Prostate gland (tissue), 2 donors: ENCODE measurements at regions not wholly inside any gene's neighbourhood (a gene's known extent, or its start where the extent isn't known, plus 50 kb on each side); places are given as distances from the start of the nearest gene placed in this dataset.

Experiments used
- DNase-seq: peaks from one replicate; pipeline ENCODE4 v3.0.0-alpha.2; 2019; ENCODE audit warnings: low spot score
- H3K27ac ChIP-seq, 2 donors: fragments of 200-600 bp; sonication (generic); 2 replicates each; pipeline ENCODE4 v1.5.1; 2017 to 2019
- H3K27me3 ChIP-seq: fragments of 200-600 bp; sonication (generic); replicated peaks from 2 replicates; pipeline ENCODE4 v1.5.1; 2019; ENCODE audit not compliant: insufficient read depth
- H3K36me3 ChIP-seq, 2 donors: fragments of 200-600 bp; sonication (generic); 1 replicate in 1 of 2; 2 replicates in 1 of 2; pipeline versions ENCODE4 v1.5.1 to v1.8.1; 2017 to 2019
- H3K4me1 ChIP-seq: fragments of 200-600 bp; sonication (generic); replicated peaks from 2 replicates; pipeline ENCODE4 v1.5.1; 2019
- H3K4me3 ChIP-seq, 2 donors: fragments of 200-600 bp; sonication (generic); 2 replicates each; pipeline ENCODE4 v1.5.1; 2017 to 2019
- H3K9me3 ChIP-seq: fragments of 200-600 bp; sonication (generic); 2 replicates; pipeline ENCODE4 v1.5.1; 2017
- POLR2A ChIP-seq: fragments of 450-650 bp; IDR thresholded peaks from one replicate; pipeline ENCODE4 v1.6.1; 2016; ENCODE audit warnings: antibody characterized with exemption, mild to moderate bottlenecking
- POLR2AphosphoS5 ChIP-seq: sonication (generic); formaldehyde crosslinking; IDR thresholded peaks from one replicate; pipeline ENCODE4 v1.6.1; 2017; ENCODE audit warnings: antibody characterized with exemption
- WGBS: methylation state at CpG from one replicate; pipeline ENCODE4 v1.1.5; 2018; 5-methylcytosine and 5-hydroxymethylcytosine counted together
- intact Hi-C: fragments of 100-400 bp; cut with DNase I; formaldehyde crosslinking; loops from one replicate; pipeline ENCODE4 v1.14.2; 2022
- TF ChIP-seq, protein P1 (sequence below), 4 experiments: fragments of 200-600 bp in 2 of 4; fragments of 450-650 bp in 2 of 4; sonication (generic) in 2 of 4; IDR thresholded peaks; 1 replicate in 3 of 4; 2 replicates in 1 of 4; pipeline ENCODE4 v1.5.1; 2016 to 2019; ENCODE audit warnings: antibody characterized with exemption in 4 of 4, mild to moderate bottlenecking in 2 of 4, moderate library complexity in 2 of 4

DNA sequence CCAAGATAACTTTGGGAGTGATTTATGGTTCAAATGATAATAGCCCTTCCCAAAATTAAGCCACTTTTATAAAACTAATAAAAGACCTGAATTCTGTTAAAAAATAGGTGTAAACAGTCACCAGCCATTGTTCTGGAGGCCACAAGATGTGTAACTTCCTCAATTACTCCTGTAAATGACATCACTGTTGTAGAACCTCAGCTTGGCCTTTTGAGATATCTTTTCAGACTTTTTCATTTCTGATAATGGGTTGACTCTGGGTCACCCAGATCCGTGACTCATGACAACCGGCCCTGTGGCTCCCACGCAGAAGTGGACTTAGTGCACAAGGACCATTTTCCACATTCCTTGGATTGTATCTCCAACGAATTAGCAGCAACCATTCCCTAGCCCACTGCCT is 106.6 kb downstream of the DKK1 start:
- no peak for DNase-seq
- Histone ChIP-seq H3K27ac (no peak overlapping the region), H3K4me1 (no peaks in the 10 kb centered on the region), H3K4me3 (no peak overlapping the region), H3K9me3 (no peaks in the 10 kb centered on the region), H3K36me3 (no peaks in the 10 kb centered on the region), H3K27me3 (no peaks in the 10 kb centered on the region)
- TF ChIP-seq POLR2AphosphoS5: no peak
- TF ChIP-seq, protein P1, sequence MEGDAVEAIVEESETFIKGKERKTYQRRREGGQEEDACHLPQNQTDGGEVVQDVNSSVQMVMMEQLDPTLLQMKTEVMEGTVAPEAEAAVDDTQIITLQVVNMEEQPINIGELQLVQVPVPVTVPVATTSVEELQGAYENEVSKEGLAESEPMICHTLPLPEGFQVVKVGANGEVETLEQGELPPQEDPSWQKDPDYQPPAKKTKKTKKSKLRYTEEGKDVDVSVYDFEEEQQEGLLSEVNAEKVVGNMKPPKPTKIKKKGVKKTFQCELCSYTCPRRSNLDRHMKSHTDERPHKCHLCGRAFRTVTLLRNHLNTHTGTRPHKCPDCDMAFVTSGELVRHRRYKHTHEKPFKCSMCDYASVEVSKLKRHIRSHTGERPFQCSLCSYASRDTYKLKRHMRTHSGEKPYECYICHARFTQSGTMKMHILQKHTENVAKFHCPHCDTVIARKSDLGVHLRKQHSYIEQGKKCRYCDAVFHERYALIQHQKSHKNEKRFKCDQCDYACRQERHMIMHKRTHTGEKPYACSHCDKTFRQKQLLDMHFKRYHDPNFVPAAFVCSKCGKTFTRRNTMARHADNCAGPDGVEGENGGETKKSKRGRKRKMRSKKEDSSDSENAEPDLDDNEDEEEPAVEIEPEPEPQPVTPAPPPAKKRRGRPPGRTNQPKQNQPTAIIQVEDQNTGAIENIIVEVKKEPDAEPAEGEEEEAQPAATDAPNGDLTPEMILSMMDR (IDR thresholded peaks at IDR 0.05): no peak
- no peak for TF ChIP-seq POLR2A
- intact Hi-C loops: no loop called here
- WGBS: 89% methylated on average over 4 of the region's 4 CpGs

DNA sequence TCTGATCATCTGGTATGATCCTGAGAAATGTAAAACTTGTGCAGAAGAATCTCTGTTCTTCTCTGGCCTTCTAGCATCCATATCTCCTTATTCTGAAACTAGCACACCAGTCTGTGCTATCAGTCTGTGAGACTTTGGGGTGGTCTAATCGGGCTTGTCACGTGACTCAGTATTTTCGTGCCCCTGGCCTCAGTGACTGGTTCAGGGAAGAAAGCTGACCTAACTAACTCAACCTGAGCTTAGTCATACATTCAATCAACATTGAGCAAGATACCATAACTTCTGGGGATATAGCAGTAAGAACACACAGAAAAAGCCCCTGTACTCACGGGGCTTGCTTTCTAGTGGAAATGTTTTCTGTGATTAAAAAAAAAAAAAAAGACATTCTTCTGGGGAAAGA is 109.3 kb downstream of the DKK1 start:
- intact Hi-C loops: no loop called here
- Histone ChIP-seq H3K4me1 (no peaks in the 10 kb centered on the region), H3K4me3 (no peak overlapping the region), H3K36me3 (no peaks in the 10 kb centered on the region), H3K27ac (no peak overlapping the region), H3K9me3 (no peaks in the 10 kb centered on the region), H3K27me3 (no peaks in the 10 kb centered on the region)
- WGBS: 91% methylated on average over 4 of the region's 4 CpGs
- no peak for DNase-seq
- TF ChIP-seq POLR2AphosphoS5: no peak
- TF ChIP-seq POLR2A: no peak
- TF ChIP-seq, protein P1 (IDR thresholded peaks at IDR 0.05): no peak

DNA sequence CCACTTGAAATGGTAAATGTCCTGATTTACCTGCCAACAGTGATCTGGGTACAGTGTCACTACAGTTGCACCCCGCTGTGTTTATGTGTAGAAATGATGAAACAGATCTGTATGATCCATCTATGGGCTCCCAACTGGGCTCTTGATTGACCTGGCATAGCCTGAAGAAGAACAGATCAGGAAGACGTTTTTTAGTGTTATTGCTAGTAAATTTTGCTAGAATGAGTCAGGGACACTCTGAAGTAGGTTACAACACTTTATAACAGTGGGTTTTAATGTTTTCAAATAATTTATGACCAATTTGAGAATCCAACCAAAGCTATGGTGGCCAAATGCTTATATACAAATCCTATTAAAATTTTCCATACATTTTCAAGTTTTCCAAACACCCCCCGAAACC is 110.3 kb downstream of the DKK1 start:
- DNase-seq: no peak
- intact Hi-C loops: no loop called here
- H3K27me3 ChIP-seq: no peaks in the 10 kb centered on the region
- H3K4me3 ChIP-seq: no peak overlapping the region
- no peak overlapping the region for H3K27ac ChIP-seq
- H3K36me3 ChIP-seq: no peaks in the 10 kb centered on the region
- H3K4me1 ChIP-seq: no peaks in the 10 kb centered on the region
- TF ChIP-seq POLR2AphosphoS5: no peak
- no peak for TF ChIP-seq POLR2A
- TF ChIP-seq, protein P1 (IDR thresholded peaks at IDR 0.05): no peak
- 71% methylated on average over 3 of the region's 3 CpGs for WGBS
- H3K9me3 ChIP-seq: no peaks in the 10 kb centered on the region

DNA sequence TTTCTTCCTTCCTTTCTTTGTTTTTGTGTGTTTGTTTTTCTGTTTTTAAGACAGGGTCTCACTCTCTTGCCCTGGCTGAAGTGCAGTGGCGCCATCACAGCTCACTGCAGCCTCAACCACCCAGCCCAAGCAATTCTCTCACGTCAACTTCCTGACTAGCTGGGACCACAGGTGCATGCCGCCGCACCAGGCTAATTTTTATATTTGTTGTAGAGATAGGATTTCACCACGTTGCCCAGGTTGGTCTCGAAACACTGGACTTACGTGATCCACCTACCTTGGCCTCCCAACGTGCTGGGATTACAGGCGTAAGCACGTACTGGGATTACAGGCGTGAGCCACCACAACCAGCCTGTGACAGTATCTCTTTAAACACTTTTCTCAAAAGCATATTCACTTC is 120.7 kb downstream of the DKK1 start:
- Histone ChIP-seq H3K27me3 (no peaks in the 10 kb centered on the region), H3K4me1 (no peaks in the 10 kb centered on the region), H3K27ac (no peak overlapping the region), H3K9me3 (no peaks in the 10 kb centered on the region), H3K4me3 (no peak overlapping the region), H3K36me3 (no peaks in the 10 kb centered on the region)
- DNase-seq: no peak
- intact Hi-C loops: no loop called here
- TF ChIP-seq POLR2A (no peak), POLR2AphosphoS5 (no peak)
- TF ChIP-seq, protein P1 (IDR thresholded peaks at IDR 0.05): no peak
- WGBS: 96% methylated on average over 11 of the region's 11 CpGs

DNA sequence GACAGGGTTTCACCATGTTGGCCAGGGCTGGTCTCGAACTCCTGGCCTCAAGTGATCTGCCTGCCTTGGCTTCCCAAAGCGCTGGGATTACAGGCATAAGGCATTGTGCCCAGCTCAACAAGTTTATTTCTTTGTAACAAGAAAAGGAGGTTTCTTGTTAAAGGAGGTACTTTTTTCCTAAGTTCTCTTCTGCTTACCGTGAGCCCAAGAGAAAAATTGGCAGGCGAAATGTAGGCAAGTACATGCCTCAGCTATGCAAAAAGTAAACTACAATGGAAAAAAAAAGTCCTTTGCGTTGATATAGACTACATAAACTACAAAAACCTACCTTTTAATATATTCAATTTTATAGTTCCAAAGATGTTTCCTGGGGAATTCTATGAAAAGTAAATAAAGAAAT is 122.6 kb downstream of the DKK1 start:
- H3K27me3 ChIP-seq: no peaks in the 10 kb centered on the region
- H3K4me3 ChIP-seq: no peak overlapping the region
- no peaks in the 10 kb centered on the region for H3K4me1 ChIP-seq
- WGBS: 63% methylated on average over 5 of the region's 5 CpGs
- H3K27ac ChIP-seq: no peak overlapping the region
- H3K9me3 ChIP-seq: no peaks in the 10 kb centered on the region
- intact Hi-C loops: no loop called here
- no peak for DNase-seq
- no peak for TF ChIP-seq POLR2A
- H3K36me3 ChIP-seq: no peaks in the 10 kb centered on the region
